ENCODE measurements at regions not wholly inside any gene's neighbourhood (a gene's known extent, or its start where the extent isn't known, plus 50 kb on each side); places are given as distances from the start of the nearest gene placed in this dataset.

GRCh38 chr20:17856837-17857605 lies 111.6 kb downstream of the SNX5 start:
- TF ChIP-seq CTCF (IDR thresholded peaks at IDR 0.05) (no peak), POLR2AphosphoS5 (IDR thresholded peaks at IDR 0.05) (no peak), POLR2A (IDR thresholded peaks at IDR 0.05) (no peak)

All from breast epithelium (tissue), 3 donors.